Ascending aorta (tissue), 2 donors: ENCODE measurements at regions not wholly inside any gene's neighbourhood (a gene's known extent, or its start where the extent isn't known, plus 50 kb on each side); places are given as distances from the start of the nearest gene placed in this dataset.

Source experiments
- DNase-seq, 2 donors: peaks; one replicate each; pipeline ENCODE4 v3.0.0-alpha.2; 2019; ENCODE audit warnings: low spot score in 2 of 2
- H3K27ac ChIP-seq, 2 donors: fragments of 200-600 bp; sonication (generic); one replicate each; pipeline ENCODE4 v1.5.1; 2016 to 2017; ENCODE audit warnings: mild to moderate bottlenecking in 1 of 2
- H3K27me3 ChIP-seq: fragments of 200-600 bp; sonication (generic); one replicate; pipeline ENCODE4 v1.5.1; 2017
- H3K36me3 ChIP-seq, 2 donors: fragments of 200-600 bp; sonication (generic); one replicate each; pipeline ENCODE4 v1.5.1; 2016
- H3K4me1 ChIP-seq, 2 donors: fragments of 200-600 bp; sonication (generic); one replicate each; pipeline ENCODE4 v1.5.1; 2016 to 2017; ENCODE audit warnings: mild to moderate bottlenecking in 1 of 2
- H3K4me3 ChIP-seq, 2 donors: fragments of 200-600 bp; sonication (generic); one replicate each; pipeline ENCODE4 v1.5.1; 2016 to 2017; ENCODE audit warnings: mild to moderate bottlenecking in 1 of 2
- H3K9me3 ChIP-seq, 2 donors: fragments of 200-600 bp; sonication (generic); one replicate each; pipeline ENCODE4 v1.5.1; 2016
- intact Hi-C: fragments of 100-400 bp; cut with DNase I; formaldehyde crosslinking; loops from one replicate; pipeline ENCODE4 v1.15.1; 2023
- TF ChIP-seq, protein P1 (sequence below), 3 experiments: fragments of 200-600 bp in 2 of 3; fragments of 450-650 bp in 1 of 3; sonication (generic) in 2 of 3; IDR thresholded peaks; one replicate each; pipeline ENCODE4 v1.5.1; 2016 to 2019; ENCODE audit warnings: antibody characterized with exemption in 3 of 3, mild to moderate bottlenecking in 1 of 3, moderate library complexity in 1 of 3

DNA sequence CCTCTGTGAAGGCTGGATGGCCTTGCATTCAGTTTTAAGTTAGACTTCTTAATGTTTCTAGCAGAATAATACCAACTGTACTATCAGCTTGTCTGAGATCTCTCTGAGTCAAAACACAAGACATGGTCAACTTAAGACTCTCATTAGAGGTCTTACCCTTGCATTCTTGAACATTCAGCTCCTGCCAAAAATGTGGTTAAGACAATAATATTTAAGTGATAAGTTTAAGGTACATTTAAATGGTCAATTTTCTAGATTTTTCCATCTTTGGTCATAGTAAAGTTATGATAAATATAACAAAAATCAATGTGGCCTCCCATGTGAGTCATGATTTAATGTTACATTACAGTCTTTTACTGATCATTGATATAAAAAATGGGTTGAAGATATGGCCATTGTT is 75.0 kb downstream of the NR2F1 start:
- no peak for DNase-seq
- intact Hi-C loops = no loop called here
- H3K4me3 ChIP-seq = no peak overlapping the region
- TF ChIP-seq, protein P1, sequence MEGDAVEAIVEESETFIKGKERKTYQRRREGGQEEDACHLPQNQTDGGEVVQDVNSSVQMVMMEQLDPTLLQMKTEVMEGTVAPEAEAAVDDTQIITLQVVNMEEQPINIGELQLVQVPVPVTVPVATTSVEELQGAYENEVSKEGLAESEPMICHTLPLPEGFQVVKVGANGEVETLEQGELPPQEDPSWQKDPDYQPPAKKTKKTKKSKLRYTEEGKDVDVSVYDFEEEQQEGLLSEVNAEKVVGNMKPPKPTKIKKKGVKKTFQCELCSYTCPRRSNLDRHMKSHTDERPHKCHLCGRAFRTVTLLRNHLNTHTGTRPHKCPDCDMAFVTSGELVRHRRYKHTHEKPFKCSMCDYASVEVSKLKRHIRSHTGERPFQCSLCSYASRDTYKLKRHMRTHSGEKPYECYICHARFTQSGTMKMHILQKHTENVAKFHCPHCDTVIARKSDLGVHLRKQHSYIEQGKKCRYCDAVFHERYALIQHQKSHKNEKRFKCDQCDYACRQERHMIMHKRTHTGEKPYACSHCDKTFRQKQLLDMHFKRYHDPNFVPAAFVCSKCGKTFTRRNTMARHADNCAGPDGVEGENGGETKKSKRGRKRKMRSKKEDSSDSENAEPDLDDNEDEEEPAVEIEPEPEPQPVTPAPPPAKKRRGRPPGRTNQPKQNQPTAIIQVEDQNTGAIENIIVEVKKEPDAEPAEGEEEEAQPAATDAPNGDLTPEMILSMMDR (IDR thresholded peaks at IDR 0.05) = no peak
- no peaks in the 10 kb centered on the region for H3K36me3 ChIP-seq
- no peak overlapping the region for H3K27ac ChIP-seq
- no peaks in the 10 kb centered on the region for H3K4me1 ChIP-seq
- H3K9me3 ChIP-seq = no peaks in the 10 kb centered on the region
- no peaks in the 10 kb centered on the region for H3K27me3 ChIP-seq

- Histone ChIP-seq H3K9me3 (no peaks in the 10 kb centered on the region), H3K36me3 (no peaks in the 10 kb centered on the region), H3K27me3 (no peaks in the 10 kb centered on the region), H3K4me1 (no peaks in the 10 kb centered on the region), H3K27ac (no peak overlapping the region), H3K4me3 (no peak overlapping the region)
- DNase-seq = no peak
- intact Hi-C loops = no loop called here
- TF ChIP-seq, protein P1 (IDR thresholded peaks at IDR 0.05) = no peak
Observed at GRCh38 chr5:93654676-93655075, 71.7 kb downstream of the NR2F1 start.

DNA sequence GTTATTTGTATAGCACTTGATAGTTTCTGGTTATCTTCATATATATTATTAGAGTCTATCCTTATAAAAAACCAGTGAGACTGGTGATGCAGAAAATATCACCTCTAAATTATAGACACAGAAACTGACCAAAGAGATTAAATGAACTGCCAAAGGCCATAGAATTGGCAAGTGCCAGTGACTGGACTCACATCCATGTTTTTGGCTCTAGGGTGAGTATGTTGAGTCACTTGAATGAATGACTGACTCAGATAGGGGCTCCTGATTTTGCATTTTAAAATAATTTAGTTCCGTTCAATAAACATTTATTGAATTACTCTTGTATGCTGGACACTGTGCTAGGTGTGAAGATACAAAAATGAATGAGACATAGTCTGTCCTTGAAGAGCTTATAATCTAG is 70.7 kb downstream of the NR2F1 start:
- H3K4me1 ChIP-seq = no peaks in the 10 kb centered on the region
- intact Hi-C loops = no loop called here
- TF ChIP-seq, protein P1 (IDR thresholded peaks at IDR 0.05) = no peak
- H3K9me3 ChIP-seq = no peaks in the 10 kb centered on the region
- H3K36me3 ChIP-seq = no peaks in the 10 kb centered on the region
- H3K27me3 ChIP-seq = no peaks in the 10 kb centered on the region
- H3K4me3 ChIP-seq = no peak overlapping the region
- no peak overlapping the region for H3K27ac ChIP-seq
- no peak for DNase-seq

GRCh38 chr5:93649234-93649900 is 66.3 kb downstream of the NR2F1 start:
- Histone ChIP-seq H3K4me1 (no peaks in the 10 kb centered on the region), H3K9me3 (no peaks in the 10 kb centered on the region), H3K4me3 (no peak overlapping the region), H3K27me3 (no peaks in the 10 kb centered on the region), H3K27ac (no peak overlapping the region), H3K36me3 (no peaks in the 10 kb centered on the region)
- TF ChIP-seq, protein P1 (IDR thresholded peaks at IDR 0.05) = no peak
- no peak for DNase-seq
- intact Hi-C loops = no loop called here

- no peak for DNase-seq
- intact Hi-C loops = no loop called here
- Histone ChIP-seq H3K4me1 (no peaks in the 10 kb centered on the region), H3K27ac (no peak overlapping the region), H3K27me3 (no peaks in the 10 kb centered on the region), H3K36me3 (no peaks in the 10 kb centered on the region), H3K9me3 (no peaks in the 10 kb centered on the region), H3K4me3 (no peak overlapping the region)
- TF ChIP-seq, protein P1 (IDR thresholded peaks at IDR 0.05) = no peak
Observed at GRCh38 chr5:93644760-93645159, 61.7 kb downstream of the NR2F1 start.
